GM12891 (cell line): ENCODE measurements at regions not wholly inside any gene's neighbourhood (a gene's known extent, or its start where the extent isn't known, plus 50 kb on each side); places are given as distances from the start of the nearest gene placed in this dataset.

Experiments used
- DNase-seq: peaks from one replicate; pipeline ENCODE4 v3.0.0; 2011; ENCODE audit warnings: low spot score; ENCODE audit not compliant: insufficient read length
- FAIRE-seq: peaks from 2 replicates; lab custom pipeline; 2011; peaks lifted over from hg19 to GRCh38; lab: Jason Lieb, UNC
- PAX5 ChIP-seq: IDR thresholded peaks from 2 replicates; pipeline ENCODE4 v1.6.1; 2011; ENCODE audit warnings: low read length, moderate library complexity, mild to moderate bottlenecking; ENCODE audit not compliant: insufficient read depth, severe bottlenecking
- POLR2A ChIP-seq: IDR thresholded peaks from 2 replicates; pipeline ENCODE4 v1.6.1; 2011; ENCODE audit warnings: low read depth, low read length, control low read depth
- POLR2AphosphoS5 ChIP-seq: IDR thresholded peaks from 2 replicates; pipeline ENCODE4 v1.6.1; 2011; ENCODE audit warnings: low read depth, low read length, control low read depth
- POU2F2 ChIP-seq: IDR thresholded peaks from 2 replicates; pipeline ENCODE4 v1.6.1; 2011; ENCODE audit warnings: low read depth, mild to moderate bottlenecking, control low read depth, low read length, moderate library complexity
- SPI1 ChIP-seq: IDR thresholded peaks from 2 replicates; pipeline ENCODE4 v1.6.1; 2011; ENCODE audit warnings: low read depth, low read length, control low read depth
- TAF1 ChIP-seq: IDR thresholded peaks from 2 replicates; pipeline ENCODE4 v1.6.1; 2011; ENCODE audit warnings: low read depth, low read length, control low read depth

GRCh38 chr3:56977561-56977889 is 82.9 kb upstream of the SPATA12 start:
- TF ChIP-seq POU2F2 (no peak), POLR2A (no peak), PAX5 (no peak), POLR2AphosphoS5 (no peak)
- FAIRE-seq: no peak
- no peak for DNase-seq

DNA sequence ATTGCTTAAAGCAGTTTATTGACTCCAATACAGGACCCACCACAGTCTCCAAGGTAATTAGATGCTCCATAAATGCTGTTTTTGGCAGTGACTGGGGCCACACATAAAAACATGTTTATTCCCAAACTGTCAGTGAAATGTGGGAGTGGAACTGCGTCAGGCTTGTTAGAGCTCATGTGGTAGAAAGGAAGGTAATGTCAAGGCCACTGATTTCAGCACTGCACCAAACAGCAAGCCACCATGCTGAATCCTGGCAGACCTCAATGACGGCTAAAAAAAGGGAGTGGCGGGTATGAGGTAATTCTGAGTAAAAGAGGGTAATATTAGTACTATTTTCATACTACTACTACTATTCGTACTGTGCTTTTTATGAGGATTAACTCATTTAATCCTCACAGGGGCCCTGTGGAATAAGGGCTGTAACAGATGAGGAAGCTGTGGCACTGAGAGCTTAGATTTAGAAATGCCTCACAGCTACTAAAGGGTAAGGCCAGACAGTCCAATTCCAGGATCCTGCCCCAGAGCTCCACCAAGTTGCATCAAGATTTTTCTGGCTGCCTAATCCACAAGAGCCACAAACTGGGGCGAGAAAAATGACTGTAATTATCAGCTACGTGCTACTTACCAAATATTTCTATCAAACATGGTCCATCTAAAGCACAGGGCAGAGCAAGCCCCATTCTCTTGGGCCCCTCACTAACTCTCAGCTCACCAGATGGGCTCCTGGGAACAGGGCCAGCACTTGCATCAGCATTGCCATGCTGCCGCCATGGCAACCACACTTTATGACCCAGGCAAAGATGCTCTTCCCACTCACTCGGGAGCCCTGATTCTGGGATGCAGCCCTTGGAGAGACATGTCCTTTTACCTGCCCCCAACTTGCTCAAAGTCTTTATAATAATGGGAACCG is 83.6 kb upstream of the SPATA12 start:
- TF ChIP-seq POU2F2: no peak
- TF ChIP-seq POLR2AphosphoS5: no peak
- no peak for TF ChIP-seq SPI1
- no peak for TF ChIP-seq TAF1
- TF ChIP-seq POLR2A: no peak
- FAIRE-seq (no peak), DNase-seq (no peak)

- DNase-seq: no peak
- TF ChIP-seq POU2F2 (no peak), PAX5 (no peak), POLR2AphosphoS5 (no peak), SPI1 (no peak), TAF1 (no peak), POLR2A (no peak)
- no peak for FAIRE-seq
These were observed 84.9 kb upstream of the SPATA12 start for GRCh38 chr3:56975567-56975966.

DNA sequence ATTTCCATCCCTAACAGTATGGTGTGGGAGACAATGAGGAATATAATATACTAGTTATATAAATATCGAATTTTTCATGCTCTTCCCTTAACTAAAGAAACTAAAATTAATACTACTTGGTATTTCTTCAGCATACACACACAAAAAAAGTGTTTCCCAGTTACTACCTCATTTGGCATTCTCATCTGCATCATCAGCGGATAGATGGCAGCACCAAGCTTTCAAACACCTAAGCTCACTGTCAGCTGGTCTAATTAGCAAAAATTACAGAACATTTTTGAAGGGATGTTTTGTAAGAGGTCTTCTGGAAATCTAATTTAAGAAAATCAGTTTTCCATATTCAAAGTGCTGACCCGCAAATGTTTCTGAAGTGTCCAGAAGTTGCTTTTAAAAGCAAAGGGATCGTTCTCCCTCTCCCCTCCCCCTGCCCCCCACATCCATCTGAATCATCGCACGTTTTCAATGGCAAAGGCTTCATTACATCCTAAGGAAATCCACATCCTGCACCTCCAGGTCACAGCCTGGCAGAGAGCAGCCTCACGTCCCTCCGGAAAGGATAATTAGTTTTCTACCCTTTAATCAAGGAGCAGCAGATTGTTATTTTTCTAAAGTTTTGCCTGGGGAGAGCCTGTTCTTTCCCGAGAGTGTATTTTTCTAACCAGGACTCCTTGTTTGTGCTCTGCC is 86.1 kb upstream of the SPATA12 start:
- TF ChIP-seq PAX5 (no peak), POU2F2 (no peak), POLR2AphosphoS5 (no peak), SPI1 (no peak), TAF1 (no peak), POLR2A (no peak)
- no peak for DNase-seq
- FAIRE-seq: no peak

DNA sequence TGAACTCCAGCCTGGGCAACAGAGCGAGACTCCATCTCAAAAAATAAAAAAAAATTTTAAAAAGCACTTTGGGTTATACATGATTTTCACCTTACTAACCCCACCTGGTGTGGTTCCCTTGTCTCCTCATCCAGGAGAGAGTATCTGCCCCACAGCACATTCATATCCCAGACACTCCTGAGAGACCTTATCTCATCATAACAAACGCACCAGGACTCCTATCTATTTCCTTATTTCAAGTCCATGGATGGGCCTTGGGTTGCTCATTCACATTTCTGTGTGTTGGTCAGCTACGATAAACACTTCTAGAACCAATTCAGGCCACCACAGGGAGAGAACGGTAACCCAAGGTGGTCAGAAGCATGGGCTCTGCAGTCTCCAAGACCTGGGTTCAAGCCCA is 88.6 kb upstream of the SPATA12 start:
- FAIRE-seq (no peak), DNase-seq (no peak)
- no peak for TF ChIP-seq PAX5
- TF ChIP-seq SPI1: no peak
- TF ChIP-seq POLR2A: no peak
- no peak for TF ChIP-seq TAF1
- no peak for TF ChIP-seq POU2F2

- TF ChIP-seq SPI1 (no peak), PAX5 (no peak), POLR2AphosphoS5 (no peak), POLR2A (no peak), TAF1 (no peak), POU2F2 (no peak)
- FAIRE-seq (no peak), DNase-seq (no peak)
These were observed 89.2 kb upstream of the SPATA12 start for GRCh38 chr3:56971261-56971660.

- FAIRE-seq: peak; percentile 75
- no peak for DNase-seq
- TF ChIP-seq SPI1 (peak; percentile 85), POLR2A (no peak), TAF1 (no peak), POLR2AphosphoS5 (no peak), POU2F2 (no peak)
These were observed 90.0 kb upstream of the SPATA12 start for GRCh38 chr3:56970461-56970879.

- TF ChIP-seq POLR2AphosphoS5 (no peak), TAF1 (no peak), SPI1 (no peak), PAX5 (no peak), POLR2A (no peak), POU2F2 (no peak)
- FAIRE-seq: no peak
- no peak for DNase-seq
These were observed 90.6 kb upstream of the SPATA12 start for GRCh38 chr3:56969851-56970250.

DNA sequence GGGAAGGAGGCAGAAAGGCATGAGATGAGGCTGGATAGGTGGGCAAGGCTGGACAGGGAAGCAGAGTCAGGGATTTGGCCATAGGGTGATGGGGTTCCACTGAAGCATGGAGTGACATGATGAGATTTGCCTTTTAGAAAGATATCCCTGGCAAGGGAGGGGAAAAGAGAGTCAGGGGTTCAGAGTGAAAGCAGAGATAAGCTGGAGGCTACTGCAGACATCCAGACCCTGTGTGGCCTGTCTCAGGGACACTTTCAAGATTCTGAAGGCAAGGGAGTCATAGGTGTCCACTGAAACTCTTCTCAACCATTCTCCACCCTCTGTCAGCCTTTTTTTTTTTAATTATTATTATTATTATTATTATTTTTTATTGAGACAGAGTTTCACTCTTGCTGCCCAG is 94.0 kb upstream of the SPATA12 start:
- DNase-seq (no peak), FAIRE-seq (no peak)
- TF ChIP-seq POLR2AphosphoS5: no peak
- TF ChIP-seq POLR2A: no peak
- TF ChIP-seq POU2F2: no peak
- no peak for TF ChIP-seq TAF1
- no peak for TF ChIP-seq PAX5
- no peak for TF ChIP-seq SPI1

DNA sequence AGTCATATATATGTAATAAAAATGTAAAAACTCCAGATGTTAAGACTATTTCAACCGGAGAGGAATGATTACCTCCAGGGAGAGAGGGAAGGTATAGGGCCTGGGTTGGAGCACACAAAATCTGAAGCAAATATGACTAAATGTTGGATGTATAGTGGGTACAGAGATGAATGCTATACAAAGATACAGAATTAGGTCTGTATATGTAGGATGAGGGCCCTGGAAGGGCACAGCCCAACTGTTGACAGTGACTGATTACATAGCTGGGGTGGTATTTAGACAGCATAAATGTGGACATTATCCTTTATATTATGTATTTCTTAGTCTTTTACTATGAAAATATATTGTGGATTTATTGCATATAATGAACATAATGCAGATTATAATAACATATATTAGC is 94.4 kb upstream of the SPATA12 start:
- TF ChIP-seq POLR2AphosphoS5: no peak
- no peak for TF ChIP-seq POLR2A
- no peak for TF ChIP-seq TAF1
- no peak for TF ChIP-seq SPI1
- TF ChIP-seq PAX5: no peak
- no peak for TF ChIP-seq POU2F2
- FAIRE-seq: no peak
- no peak for DNase-seq
